T47D (cell line): ENCODE measurements at regions not wholly inside any gene's neighbourhood (a gene's known extent, or its start where the extent isn't known, plus 50 kb on each side); places are given as distances from the start of the nearest gene placed in this dataset.

ENCODE experiments used
- DNase-seq, 2 experiments: peaks; one replicate each; pipeline versions ENCODE4 v3.0.0 to v3.0.0-alpha.2; 2011 to 2012; ENCODE audit warnings: low read depth in 1 of 2, low spot score in 1 of 2
- JUND ChIP-seq: IDR thresholded peaks from 2 replicates; pipeline ENCODE4 v1.6.1; 2012; ENCODE audit warnings: low read depth
- in situ Hi-C: cut with HindIII; loops from 2 replicates; pipeline ENCODE4 v1.10.0; 2016; ENCODE audit warnings: low sequenced_read_pairs, low pct_unique_long_range_greater_than_20kb

- in situ Hi-C loops, result no loop called here
- TF ChIP-seq JUND, result no peak
- no peak for DNase-seq
Measured at GRCh38 chr2:195018462-195018861, 638.6 kb upstream of the SLC39A10 start.

- TF ChIP-seq JUND, result no peak
- no peak for DNase-seq
- in situ Hi-C loops, result no loop called here
Measured at GRCh38 chr2:195017890-195018289, 639.1 kb upstream of the SLC39A10 start.

GRCh38 chr2:195016841-195017240, 640.2 kb upstream of the SLC39A10 start:
- TF ChIP-seq JUND, result no peak
- DNase-seq, result no peak
- in situ Hi-C loops, result no loop called here

GRCh38 chr2:195009202-195009601, 647.8 kb upstream of the SLC39A10 start:
- TF ChIP-seq JUND, result no peak
- peak in 1 of 2 experiments; percentile 1 for DNase-seq
- in situ Hi-C loops, result no loop called here

GRCh38 chr2:195006856-195007255, 650.2 kb upstream of the SLC39A10 start:
- TF ChIP-seq JUND, result no peak
- DNase-seq, result no peak
- in situ Hi-C loops, result no loop called here

GRCh38 chr2:195003881-195004471, 653.0 kb upstream of the SLC39A10 start:
- no peak for DNase-seq
- in situ Hi-C loops, result no loop called here
- no peak for TF ChIP-seq JUND

- in situ Hi-C loops, result no loop called here
- DNase-seq, result no peak
- TF ChIP-seq JUND, result no peak
Measured at GRCh38 chr2:195001924-195002323, 655.1 kb upstream of the SLC39A10 start.

GRCh38 chr2:194999771-195000170, 657.3 kb upstream of the SLC39A10 start:
- no peak for TF ChIP-seq JUND
- in situ Hi-C loops, result no loop called here
- DNase-seq, result no peak

GRCh38 chr2:194992648-194993047, 664.4 kb upstream of the SLC39A10 start:
- no peak for TF ChIP-seq JUND
- in situ Hi-C loops, result no loop called here
- no peak for DNase-seq

- in situ Hi-C loops, result no loop called here
- no peak for DNase-seq
- no peak for TF ChIP-seq JUND
Measured at GRCh38 chr2:194985258-194985657, 671.8 kb upstream of the SLC39A10 start.

- no peak for TF ChIP-seq JUND
- in situ Hi-C loops, result no loop called here
- no peak for DNase-seq
Measured at GRCh38 chr2:194962254-194962653, 694.8 kb upstream of the SLC39A10 start.

- no peak for DNase-seq
- in situ Hi-C loops, result no loop called here
- TF ChIP-seq JUND, result no peak
Measured at GRCh38 chr2:194954218-194954617, 702.8 kb upstream of the SLC39A10 start.

- in situ Hi-C loops, result no loop called here
- no peak for DNase-seq
- no peak for TF ChIP-seq JUND
Measured at GRCh38 chr2:194946826-194947225, 710.2 kb upstream of the SLC39A10 start.

GRCh38 chr2:194938066-194938465, 719.0 kb upstream of the SLC39A10 start:
- in situ Hi-C loops, result no loop called here
- TF ChIP-seq JUND, result no peak
- no peak for DNase-seq
